ENCODE measurements at regions not wholly inside any gene's neighbourhood (a gene's known extent, or its start where the extent isn't known, plus 50 kb on each side); places are given as distances from the start of the nearest gene placed in this dataset.

DNA sequence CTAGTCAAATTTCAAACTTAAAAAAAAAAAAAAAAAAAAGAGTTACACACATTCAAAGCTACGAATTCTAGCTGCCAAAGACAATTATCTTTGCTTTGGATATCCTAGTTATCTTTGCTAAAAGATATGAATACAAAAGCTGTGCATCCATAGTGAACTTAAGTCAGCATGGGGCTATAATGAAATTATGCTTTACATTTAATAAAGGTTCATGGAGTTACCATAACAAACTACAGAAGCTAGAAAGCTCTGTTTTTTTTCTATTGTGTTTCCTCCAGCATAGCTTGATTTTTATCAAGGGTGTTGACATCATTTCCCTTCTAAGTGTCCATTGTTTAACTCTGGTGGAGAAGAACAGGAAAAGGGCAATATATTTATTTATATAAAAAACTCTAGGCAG is 234.1 kb downstream of the ANKRD50 start:
- Histone ChIP-seq H4K20me1 (ENCODE audit: insufficient read depth) (no peaks in the 10 kb centered on the region), H3K9me3 (no peaks in the 10 kb centered on the region), H3F3A (replicated peaks; ENCODE audit: insufficient read depth) (peaks cover 7% of the 10 kb centered on the region), H2AFZ (ENCODE audit: low read depth) (peak overlapping the region; percentile 43; the same call in 1 of the 2 replicates), H3K9me2 (no peaks in the 10 kb centered on the region), H3K4me2 (no peak overlapping the region), H3K27me3 (ENCODE audit: insufficient read depth) (no peaks in the 10 kb centered on the region), H3K4me3 (ENCODE audit: low read depth in 2 of 2, low read length in 1 of 2) (no peak overlapping the region), H3K36me3 (replicated peaks in 1 of 2; ENCODE audit: control insufficient read depth in 1 of 2, insufficient read depth in 2 of 2, low read length in 1 of 2) (no peaks in the 10 kb centered on the region), H3K27ac (ENCODE audit: low read depth in 2 of 2, low read length in 1 of 2) (peak overlapping the region; percentile 24 to 71; a peak in 2 of 4 replicates), H3K9ac (no peak overlapping the region), H3K79me2 (ENCODE audit: insufficient read depth) (no peaks in the 10 kb centered on the region), H3K4me1 (ENCODE audit: control insufficient read depth in 1 of 2, insufficient read depth in 2 of 2, low read depth in 1 of 2, low read length in 1 of 2) (peaks cover 3 to 16% of the 10 kb centered on the region in 2 experiments; a peak in 3 of 4 replicates)
- ChIA-PET CTCF (no interaction called here), POLR2A (no interaction called here)
- peak; percentile 44 for DNase-seq
- TF ChIP-seq GABPA (IDR thresholded peaks at IDR 0.05; ENCODE audit: low read depth): no peak
- no peak for TF ChIP-seq FOXJ3 (CRISPR knock-in tag; IDR thresholded peaks at IDR 0.05)
- TF ChIP-seq YY1 (IDR thresholded peaks at IDR 0.05; ENCODE audit: low read depth): no peak
- TF ChIP-seq, protein P1, sequence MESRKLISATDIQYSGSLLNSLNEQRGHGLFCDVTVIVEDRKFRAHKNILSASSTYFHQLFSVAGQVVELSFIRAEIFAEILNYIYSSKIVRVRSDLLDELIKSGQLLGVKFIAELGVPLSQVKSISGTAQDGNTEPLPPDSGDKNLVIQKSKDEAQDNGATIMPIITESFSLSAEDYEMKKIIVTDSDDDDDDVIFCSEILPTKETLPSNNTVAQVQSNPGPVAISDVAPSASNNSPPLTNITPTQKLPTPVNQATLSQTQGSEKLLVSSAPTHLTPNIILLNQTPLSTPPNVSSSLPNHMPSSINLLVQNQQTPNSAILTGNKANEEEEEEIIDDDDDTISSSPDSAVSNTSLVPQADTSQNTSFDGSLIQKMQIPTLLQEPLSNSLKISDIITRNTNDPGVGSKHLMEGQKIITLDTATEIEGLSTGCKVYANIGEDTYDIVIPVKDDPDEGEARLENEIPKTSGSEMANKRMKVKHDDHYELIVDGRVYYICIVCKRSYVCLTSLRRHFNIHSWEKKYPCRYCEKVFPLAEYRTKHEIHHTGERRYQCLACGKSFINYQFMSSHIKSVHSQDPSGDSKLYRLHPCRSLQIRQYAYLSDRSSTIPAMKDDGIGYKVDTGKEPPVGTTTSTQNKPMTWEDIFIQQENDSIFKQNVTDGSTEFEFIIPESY (IDR thresholded peaks at IDR 0.05; ENCODE audit: borderline replicate concordance, low read depth): no peak
- TF ChIP-seq RAD21 (IDR thresholded peaks at IDR 0.05; ENCODE audit: low read length): no peak
- TF ChIP-seq GATA2 (CRISPR knock-in tag; IDR thresholded peaks at IDR 0.05): peak; percentile 22; the same call in 1 of the 2 replicates
- TF ChIP-seq SIN3A (IDR thresholded peaks at IDR 0.05; ENCODE audit: borderline replicate concordance, low read depth, low read length): no peak
- no peak for TF ChIP-seq POLR2AphosphoS5 (IDR thresholded peaks at IDR 0.05; ENCODE audit: low read depth, low read length)
- TF ChIP-seq JUND (IDR thresholded peaks at IDR 0.05): no peak
- TF ChIP-seq NRF1 (IDR thresholded peaks at IDR 0.05; ENCODE audit: low read depth, low read length): no peak
- no peak for TF ChIP-seq NFIC (IDR thresholded peaks at IDR 0.05; ENCODE audit: borderline replicate concordance)
- TF ChIP-seq RXRA (IDR thresholded peaks at IDR 0.05; ENCODE audit: borderline replicate concordance, low read depth): no peak
- 0 out of 2 replicates have a peak, but pooled peaks have one; percentile 2 for TF ChIP-seq RCOR1 (IDR thresholded peaks at IDR 0.05; ENCODE audit: low read length)
- no peak for TF ChIP-seq FOSL2 (IDR thresholded peaks at IDR 0.05; ENCODE audit: borderline replicate concordance, low read depth)
- no peak for TF ChIP-seq CHD2 (IDR thresholded peaks at IDR 0.05; ENCODE audit: low read length, partially characterized antibody)
- TF ChIP-seq, protein P2, sequence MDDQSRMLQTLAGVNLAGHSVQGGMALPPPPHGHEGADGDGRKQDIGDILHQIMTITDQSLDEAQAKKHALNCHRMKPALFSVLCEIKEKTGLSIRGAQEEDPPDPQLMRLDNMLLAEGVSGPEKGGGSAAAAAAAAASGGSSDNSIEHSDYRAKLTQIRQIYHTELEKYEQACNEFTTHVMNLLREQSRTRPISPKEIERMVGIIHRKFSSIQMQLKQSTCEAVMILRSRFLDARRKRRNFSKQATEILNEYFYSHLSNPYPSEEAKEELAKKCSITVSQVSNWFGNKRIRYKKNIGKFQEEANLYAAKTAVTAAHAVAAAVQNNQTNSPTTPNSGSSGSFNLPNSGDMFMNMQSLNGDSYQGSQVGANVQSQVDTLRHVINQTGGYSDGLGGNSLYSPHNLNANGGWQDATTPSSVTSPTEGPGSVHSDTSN (IDR thresholded peaks at IDR 0.05): peak; percentile 29; the same call in 1 of the 2 replicates
- peak; percentile 15 for TF ChIP-seq TCF12 (IDR thresholded peaks at IDR 0.05)
- WGBS (ENCODE audit: low lambda C conversion rate): 8% methylated on average over 1 of the region's 1 CpG

DNA sequence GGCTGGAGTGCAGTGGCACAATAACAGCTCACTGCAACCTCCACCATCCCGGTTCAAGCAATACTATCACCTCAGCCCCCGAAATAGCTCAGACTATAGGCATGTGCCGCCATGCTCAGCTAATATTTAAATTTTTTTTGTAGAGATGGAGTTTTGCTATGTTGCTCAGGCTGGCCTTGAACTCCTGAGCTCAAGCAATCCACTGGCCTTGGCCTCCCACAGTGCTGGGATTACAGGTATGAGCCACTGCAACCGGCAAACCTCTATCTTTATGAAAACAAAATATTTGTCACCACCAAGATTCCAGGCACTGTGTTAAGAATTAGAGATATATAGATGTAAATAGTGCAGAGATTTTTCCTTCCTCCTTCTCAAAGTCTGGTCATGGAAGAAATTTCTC is 232.5 kb downstream of the ANKRD50 start:
- H3F3A ChIP-seq (replicated peaks; ENCODE audit: insufficient read depth): peaks cover 7% of the 10 kb centered on the region
- H3K4me1 ChIP-seq (ENCODE audit: control insufficient read depth in 1 of 2, insufficient read depth in 2 of 2, low read depth in 1 of 2, low read length in 1 of 2): peaks cover 3 to 18% of the 10 kb centered on the region in 2 experiments; a peak in 3 of 4 replicates
- H3K4me2 ChIP-seq: no peak overlapping the region
- POLR2A ChIA-PET: no interaction called here
- CTCF ChIA-PET: interaction anchor here (0.6 to 1.5 kb wide), 2 partner anchors 15 to 157 kb away, joined by 3 read pairs; no protein-coding TSS in a partner anchor
- 92% methylated on average over 4 of the region's 4 CpGs for WGBS (ENCODE audit: low lambda C conversion rate)
- no peak for DNase-seq
- no peak overlapping the region for H3K9ac ChIP-seq
- H4K20me1 ChIP-seq (ENCODE audit: insufficient read depth): no peaks in the 10 kb centered on the region
- H3K9me3 ChIP-seq: no peaks in the 10 kb centered on the region
- H3K36me3 ChIP-seq (replicated peaks in 1 of 2; ENCODE audit: control insufficient read depth in 1 of 2, insufficient read depth in 2 of 2, low read length in 1 of 2): no peaks in the 10 kb centered on the region
- H3K27ac ChIP-seq (ENCODE audit: low read depth in 2 of 2, low read length in 1 of 2): no peak overlapping the region
- no peaks in the 10 kb centered on the region for H3K79me2 ChIP-seq (ENCODE audit: insufficient read depth)
- no peak overlapping the region for H3K4me3 ChIP-seq (ENCODE audit: low read depth in 2 of 2, low read length in 1 of 2)
- H2AFZ ChIP-seq (ENCODE audit: low read depth): no peak overlapping the region
- no peaks in the 10 kb centered on the region for H3K27me3 ChIP-seq (ENCODE audit: insufficient read depth)
- no peaks in the 10 kb centered on the region for H3K9me2 ChIP-seq
- no peak for TF ChIP-seq TCF12 (IDR thresholded peaks at IDR 0.05)
- TF ChIP-seq TAF1 (IDR thresholded peaks at IDR 0.05; ENCODE audit: borderline replicate concordance, low read depth, low read length): no peak
- TF ChIP-seq GABPA (IDR thresholded peaks at IDR 0.05; ENCODE audit: low read depth): no peak
- TF ChIP-seq TEAD4 (IDR thresholded peaks at IDR 0.05; ENCODE audit: borderline replicate concordance, insufficient read depth): no peak
- no peak for TF ChIP-seq NFIC (IDR thresholded peaks at IDR 0.05; ENCODE audit: borderline replicate concordance)
- TF ChIP-seq EP300 (IDR thresholded peaks at IDR 0.05; ENCODE audit: borderline replicate concordance in 1 of 2, low read depth in 1 of 2, low read length in 1 of 2): no peak
- TF ChIP-seq FOXM1 (IDR thresholded peaks at IDR 0.05; ENCODE audit: low read depth): no peak
- TF ChIP-seq, protein P3, sequence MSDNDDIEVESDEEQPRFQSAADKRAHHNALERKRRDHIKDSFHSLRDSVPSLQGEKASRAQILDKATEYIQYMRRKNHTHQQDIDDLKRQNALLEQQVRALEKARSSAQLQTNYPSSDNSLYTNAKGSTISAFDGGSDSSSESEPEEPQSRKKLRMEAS (IDR thresholded peaks at IDR 0.05; ENCODE audit: low read depth): no peak
- TF ChIP-seq FOSL2 (IDR thresholded peaks at IDR 0.05; ENCODE audit: borderline replicate concordance, low read depth): no peak
- no peak for TF ChIP-seq CHD2 (IDR thresholded peaks at IDR 0.05; ENCODE audit: low read length, partially characterized antibody)
- TF ChIP-seq POLR2AphosphoS5 (IDR thresholded peaks at IDR 0.05; ENCODE audit: low read depth, low read length): no peak
- TF ChIP-seq ELF1 (IDR thresholded peaks at IDR 0.05): no peak
- TF ChIP-seq RCOR1 (IDR thresholded peaks at IDR 0.05; ENCODE audit: low read length): no peak
- TF ChIP-seq, protein P4, sequence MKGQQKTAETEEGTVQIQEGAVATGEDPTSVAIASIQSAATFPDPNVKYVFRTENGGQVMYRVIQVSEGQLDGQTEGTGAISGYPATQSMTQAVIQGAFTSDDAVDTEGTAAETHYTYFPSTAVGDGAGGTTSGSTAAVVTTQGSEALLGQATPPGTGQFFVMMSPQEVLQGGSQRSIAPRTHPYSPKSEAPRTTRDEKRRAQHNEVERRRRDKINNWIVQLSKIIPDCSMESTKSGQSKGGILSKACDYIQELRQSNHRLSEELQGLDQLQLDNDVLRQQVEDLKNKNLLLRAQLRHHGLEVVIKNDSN (IDR thresholded peaks at IDR 0.05; ENCODE audit: borderline replicate concordance, low read depth): no peak
- TF ChIP-seq RFX5 (IDR thresholded peaks at IDR 0.05; ENCODE audit: low read length): no peak
- no peak for TF ChIP-seq NRF1 (IDR thresholded peaks at IDR 0.05; ENCODE audit: low read depth, low read length)

All from SK-N-SH (cell line).